Neural cell (in vitro differentiated cells): ENCODE measurements at regions not wholly inside any gene's neighbourhood (a gene's known extent, or its start where the extent isn't known, plus 50 kb on each side); places are given as distances from the start of the nearest gene placed in this dataset.

Experiments
- H2AFZ ChIP-seq: fragments of 200-600, 300-800 bp; sonication (generic), shearing (Covaris generic); 2 replicates; pipeline ENCODE4 v1.6.0; 2014; ENCODE audit warnings: low read depth, mild to moderate bottlenecking, antibody characterized with exemption, low read length, moderate library complexity
- H3F3A ChIP-seq: fragments of 200-600 bp; shearing (Covaris generic); 2 replicates; pipeline ENCODE4 v1.6.1; 2016; ENCODE audit warnings: mild to moderate bottlenecking, moderate library complexity, mixed read lengths, antibody characterized with exemption, low read length; ENCODE audit not compliant: insufficient read depth, poor library complexity, severe bottlenecking
- H3K27ac ChIP-seq: fragments of 200-600, 300-800 bp; sonication (generic), shearing (Covaris generic); 2 replicates; pipeline ENCODE4 v1.5.1; 2014; ENCODE audit warnings: mild to moderate bottlenecking, low read length, moderate library complexity
- H3K27me3 ChIP-seq: fragments of 300-800, 200-600 bp; sonication (generic), shearing (Covaris generic); 2 replicates; pipeline ENCODE4 v1.6.0; 2014; ENCODE audit warnings: mild to moderate bottlenecking, low read depth, low read length, moderate library complexity; ENCODE audit not compliant: insufficient read depth
- H3K36me3 ChIP-seq: fragments of 300-800, 200-600 bp; sonication (generic), shearing (Covaris generic); 2 replicates; pipeline ENCODE4 v1.5.1; 2014; ENCODE audit warnings: mild to moderate bottlenecking, antibody characterized with exemption, low read length, moderate library complexity; ENCODE audit not compliant: insufficient read depth
- H3K4me2 ChIP-seq: fragments of 300-800, 200-600 bp; sonication (generic), shearing (Covaris generic); 2 replicates; pipeline ENCODE4 v1.6.0; 2014; ENCODE audit warnings: mild to moderate bottlenecking, low read length
- H3K4me3 ChIP-seq: fragments of 300-800, 200-600 bp; sonication (generic), shearing (Covaris generic); 2 replicates; pipeline ENCODE4 v1.5.1; 2014; ENCODE audit warnings: mild to moderate bottlenecking, low read length, moderate library complexity
- H3K79me2 ChIP-seq: fragments of 200-600 bp; shearing (Covaris generic); replicated peaks from 2 replicates; pipeline ENCODE4 v1.6.0; 2014; ENCODE audit warnings: mild to moderate bottlenecking, low read length, moderate library complexity; ENCODE audit not compliant: insufficient read depth
- H3K9ac ChIP-seq: fragments of 300-800, 200-600 bp; sonication (generic), shearing (Covaris generic); 2 replicates; pipeline ENCODE4 v1.6.1; 2016; ENCODE audit warnings: mild to moderate bottlenecking, low read length, mixed read lengths
- H3K9me2 ChIP-seq: fragments of 200-600 bp; shearing (Covaris generic); 2 replicates; pipeline ENCODE4 v1.6.1; 2016; ENCODE audit warnings: mild to moderate bottlenecking, low read length, mixed read lengths; ENCODE audit not compliant: insufficient read depth
- H3K9me3 ChIP-seq: fragments of 200-600, 300-800 bp; sonication (generic), shearing (Covaris generic); 2 replicates; pipeline ENCODE4 v1.6.1; 2016; ENCODE audit warnings: mild to moderate bottlenecking, mixed run types, low read length, moderate library complexity, mixed read lengths
- H4K20me1 ChIP-seq: fragments of 200-600 bp; shearing (Covaris generic); 2 replicates; pipeline ENCODE4 v1.6.1; 2016; ENCODE audit warnings: mild to moderate bottlenecking, mixed run types; ENCODE audit not compliant: insufficient read depth
- CTCF ChIP-seq: fragments of 450-650 bp; IDR thresholded peaks from 2 replicates; pipeline ENCODE4 v1.5.1; 2014; ENCODE audit warnings: antibody characterized with exemption, mild to moderate bottlenecking, moderate library complexity; ENCODE audit not compliant: poor library complexity, severe bottlenecking
- EP300 ChIP-seq: fragments of 450-650 bp; conservative IDR thresholded peaks from 2 replicates; pipeline ENCODE4 v1.6.1; 2014; ENCODE audit warnings: antibody characterized with exemption, mild to moderate bottlenecking, moderate library complexity; ENCODE audit not compliant: poor library complexity, severe bottlenecking
- EZH2 ChIP-seq: fragments of 200-600, 300-800 bp; shearing (Covaris generic), sonication (generic); IDR thresholded peaks from 2 replicates; pipeline ENCODE4 v1.6.1; 2014; ENCODE audit warnings: antibody characterized with exemption, low read length, borderline replicate concordance, mild to moderate bottlenecking; ENCODE audit not compliant: insufficient read depth, poor library complexity, severe bottlenecking
- MXI1 ChIP-seq: fragments of 450-650 bp; conservative IDR thresholded peaks from 2 replicates; pipeline ENCODE4 v1.6.1; 2014; ENCODE audit warnings: antibody characterized with exemption, mild to moderate bottlenecking; ENCODE audit not compliant: poor library complexity, severe bottlenecking
- POLR2AphosphoS5 ChIP-seq: IDR thresholded peaks from 2 replicates; pipeline ENCODE4 v1.6.1; 2012
- RAD21 ChIP-seq: fragments of 450-650 bp; conservative IDR thresholded peaks from 2 replicates; pipeline ENCODE4 v1.6.1; 2014; ENCODE audit warnings: antibody characterized with exemption, mild to moderate bottlenecking, moderate library complexity
- REST ChIP-seq: IDR thresholded peaks from 2 replicates; pipeline ENCODE4 v1.6.1; 2012; ENCODE audit warnings: borderline replicate concordance
- SMC3 ChIP-seq: fragments of 450-650 bp; conservative IDR thresholded peaks from 2 replicates; pipeline ENCODE4 v1.6.1; 2014; ENCODE audit warnings: antibody characterized with exemption, mild to moderate bottlenecking, moderate library complexity; ENCODE audit not compliant: poor library complexity
- TAF1 ChIP-seq: IDR thresholded peaks from 2 replicates; pipeline ENCODE4 v1.6.1; 2012; ENCODE audit warnings: low read depth

GRCh38 chr12:93966516-93967133 lies 181.8 kb upstream of the PLXNC1 start:
- Histone ChIP-seq H3F3A (no peaks in the 10 kb centered on the region), H3K27ac (no peak overlapping the region), H3K9me3 (no peaks in the 10 kb centered on the region), H3K9me2 (no peaks in the 10 kb centered on the region), H3K36me3 (no peaks in the 10 kb centered on the region), H3K79me2 (no peaks in the 10 kb centered on the region), H3K27me3 (no peaks in the 10 kb centered on the region), H3K4me3 (no peak overlapping the region), H2AFZ (no peak overlapping the region), H3K4me2 (no peak overlapping the region), H4K20me1 (no peaks in the 10 kb centered on the region), H3K9ac (no peak overlapping the region)
- TF ChIP-seq MXI1, result no peak
- TF ChIP-seq CTCF, result no peak
- TF ChIP-seq REST, result no peak
- TF ChIP-seq TAF1, result no peak
- TF ChIP-seq RAD21, result no peak
- no peak for TF ChIP-seq POLR2AphosphoS5
- no peak for TF ChIP-seq EP300
- TF ChIP-seq SMC3, result no peak
- TF ChIP-seq EZH2, result no peak

GRCh38 chr12:93967454-93967853 lies 180.9 kb upstream of the PLXNC1 start:
- H4K20me1 ChIP-seq, result no peaks in the 10 kb centered on the region
- no peaks in the 10 kb centered on the region for H3K9me3 ChIP-seq
- H3K27me3 ChIP-seq, result no peaks in the 10 kb centered on the region
- no peaks in the 10 kb centered on the region for H3K9me2 ChIP-seq
- H3K36me3 ChIP-seq, result no peaks in the 10 kb centered on the region
- no peak for TF ChIP-seq RAD21
- no peak for TF ChIP-seq MXI1
- no peak for TF ChIP-seq REST
- TF ChIP-seq TAF1, result no peak
- TF ChIP-seq CTCF, result no peak
- no peak overlapping the region for H2AFZ ChIP-seq
- no peak overlapping the region for H3K9ac ChIP-seq
- H3K79me2 ChIP-seq, result no peaks in the 10 kb centered on the region
- no peak overlapping the region for H3K4me3 ChIP-seq
- H3F3A ChIP-seq, result no peaks in the 10 kb centered on the region
- no peak overlapping the region for H3K27ac ChIP-seq
- H3K4me2 ChIP-seq, result no peak overlapping the region
